ENCODE measurements at regions not wholly inside any gene's neighbourhood (a gene's known extent, or its start where the extent isn't known, plus 50 kb on each side); places are given as distances from the start of the nearest gene placed in this dataset.

DNA sequence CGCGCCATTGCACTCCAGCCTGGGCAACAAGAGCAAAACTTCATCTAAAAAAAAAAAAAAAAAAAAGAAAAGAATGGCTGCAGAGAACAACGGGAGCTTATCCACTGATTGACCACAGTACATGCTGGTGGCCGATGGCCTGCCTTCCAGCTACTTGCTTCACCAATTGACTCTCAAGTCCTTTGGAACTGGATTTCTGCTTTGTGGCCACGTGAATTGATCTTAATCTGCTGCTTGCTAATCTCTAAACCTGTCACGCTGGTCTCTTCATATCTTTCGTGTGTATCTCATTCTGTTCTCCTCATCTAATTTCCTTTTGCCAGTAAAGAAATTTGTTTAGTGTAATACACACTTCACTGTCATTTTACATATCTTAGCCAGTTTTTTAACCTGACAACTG, 512.5 kb upstream of the CNTNAP5 start:
- Histone ChIP-seq H4K20me1 (replicated peaks; ENCODE audit: insufficient read depth) (no peaks in the 10 kb centered on the region), H3K27ac (ENCODE audit: low read depth) (no peak overlapping the region), H3K4me3 (no peak overlapping the region), H3K36me3 (ENCODE audit: insufficient read depth) (no peaks in the 10 kb centered on the region), H3K79me2 (replicated peaks; ENCODE audit: insufficient read depth) (no peaks in the 10 kb centered on the region), H3K4me2 (no peak overlapping the region), H3K4me1 (ENCODE audit: insufficient read depth) (peaks cover 15% of the 10 kb centered on the region), H3K9me2 (ENCODE audit: insufficient read depth) (no peaks in the 10 kb centered on the region), H2AFZ (no peak overlapping the region), H3K27me3 (ENCODE audit: insufficient read depth) (no peaks in the 10 kb centered on the region), H3F3A (replicated peaks; ENCODE audit: low read depth) (no peaks in the 10 kb centered on the region)
- Mint-ChIP-seq H3K4me1 (peaks cover 8% of the 10 kb centered on the region; the same call in 2 of the 3 replicates), H3K27ac (no peak overlapping the region), H3K9me3 (no peaks in the 10 kb centered on the region), H3K4me3 (no peak overlapping the region), H3K36me3 (ENCODE audit: low read depth) (no peaks in the 10 kb centered on the region), H3K27me3 (ENCODE audit: insufficient read depth, low read depth, poor library complexity) (no peaks in the 10 kb centered on the region)
- DNase-seq (ENCODE audit: low spot score) (no peak), ATAC-seq (no peak)
- no peak for TF ChIP-seq ZNF331 (CRISPR knock-in tag; IDR thresholded peaks at IDR 0.05; ENCODE audit: low read depth)
- no peak for TF ChIP-seq JUNB (IDR thresholded peaks at IDR 0.05; ENCODE audit: unreplicated experiment)
- TF ChIP-seq, protein P1, sequence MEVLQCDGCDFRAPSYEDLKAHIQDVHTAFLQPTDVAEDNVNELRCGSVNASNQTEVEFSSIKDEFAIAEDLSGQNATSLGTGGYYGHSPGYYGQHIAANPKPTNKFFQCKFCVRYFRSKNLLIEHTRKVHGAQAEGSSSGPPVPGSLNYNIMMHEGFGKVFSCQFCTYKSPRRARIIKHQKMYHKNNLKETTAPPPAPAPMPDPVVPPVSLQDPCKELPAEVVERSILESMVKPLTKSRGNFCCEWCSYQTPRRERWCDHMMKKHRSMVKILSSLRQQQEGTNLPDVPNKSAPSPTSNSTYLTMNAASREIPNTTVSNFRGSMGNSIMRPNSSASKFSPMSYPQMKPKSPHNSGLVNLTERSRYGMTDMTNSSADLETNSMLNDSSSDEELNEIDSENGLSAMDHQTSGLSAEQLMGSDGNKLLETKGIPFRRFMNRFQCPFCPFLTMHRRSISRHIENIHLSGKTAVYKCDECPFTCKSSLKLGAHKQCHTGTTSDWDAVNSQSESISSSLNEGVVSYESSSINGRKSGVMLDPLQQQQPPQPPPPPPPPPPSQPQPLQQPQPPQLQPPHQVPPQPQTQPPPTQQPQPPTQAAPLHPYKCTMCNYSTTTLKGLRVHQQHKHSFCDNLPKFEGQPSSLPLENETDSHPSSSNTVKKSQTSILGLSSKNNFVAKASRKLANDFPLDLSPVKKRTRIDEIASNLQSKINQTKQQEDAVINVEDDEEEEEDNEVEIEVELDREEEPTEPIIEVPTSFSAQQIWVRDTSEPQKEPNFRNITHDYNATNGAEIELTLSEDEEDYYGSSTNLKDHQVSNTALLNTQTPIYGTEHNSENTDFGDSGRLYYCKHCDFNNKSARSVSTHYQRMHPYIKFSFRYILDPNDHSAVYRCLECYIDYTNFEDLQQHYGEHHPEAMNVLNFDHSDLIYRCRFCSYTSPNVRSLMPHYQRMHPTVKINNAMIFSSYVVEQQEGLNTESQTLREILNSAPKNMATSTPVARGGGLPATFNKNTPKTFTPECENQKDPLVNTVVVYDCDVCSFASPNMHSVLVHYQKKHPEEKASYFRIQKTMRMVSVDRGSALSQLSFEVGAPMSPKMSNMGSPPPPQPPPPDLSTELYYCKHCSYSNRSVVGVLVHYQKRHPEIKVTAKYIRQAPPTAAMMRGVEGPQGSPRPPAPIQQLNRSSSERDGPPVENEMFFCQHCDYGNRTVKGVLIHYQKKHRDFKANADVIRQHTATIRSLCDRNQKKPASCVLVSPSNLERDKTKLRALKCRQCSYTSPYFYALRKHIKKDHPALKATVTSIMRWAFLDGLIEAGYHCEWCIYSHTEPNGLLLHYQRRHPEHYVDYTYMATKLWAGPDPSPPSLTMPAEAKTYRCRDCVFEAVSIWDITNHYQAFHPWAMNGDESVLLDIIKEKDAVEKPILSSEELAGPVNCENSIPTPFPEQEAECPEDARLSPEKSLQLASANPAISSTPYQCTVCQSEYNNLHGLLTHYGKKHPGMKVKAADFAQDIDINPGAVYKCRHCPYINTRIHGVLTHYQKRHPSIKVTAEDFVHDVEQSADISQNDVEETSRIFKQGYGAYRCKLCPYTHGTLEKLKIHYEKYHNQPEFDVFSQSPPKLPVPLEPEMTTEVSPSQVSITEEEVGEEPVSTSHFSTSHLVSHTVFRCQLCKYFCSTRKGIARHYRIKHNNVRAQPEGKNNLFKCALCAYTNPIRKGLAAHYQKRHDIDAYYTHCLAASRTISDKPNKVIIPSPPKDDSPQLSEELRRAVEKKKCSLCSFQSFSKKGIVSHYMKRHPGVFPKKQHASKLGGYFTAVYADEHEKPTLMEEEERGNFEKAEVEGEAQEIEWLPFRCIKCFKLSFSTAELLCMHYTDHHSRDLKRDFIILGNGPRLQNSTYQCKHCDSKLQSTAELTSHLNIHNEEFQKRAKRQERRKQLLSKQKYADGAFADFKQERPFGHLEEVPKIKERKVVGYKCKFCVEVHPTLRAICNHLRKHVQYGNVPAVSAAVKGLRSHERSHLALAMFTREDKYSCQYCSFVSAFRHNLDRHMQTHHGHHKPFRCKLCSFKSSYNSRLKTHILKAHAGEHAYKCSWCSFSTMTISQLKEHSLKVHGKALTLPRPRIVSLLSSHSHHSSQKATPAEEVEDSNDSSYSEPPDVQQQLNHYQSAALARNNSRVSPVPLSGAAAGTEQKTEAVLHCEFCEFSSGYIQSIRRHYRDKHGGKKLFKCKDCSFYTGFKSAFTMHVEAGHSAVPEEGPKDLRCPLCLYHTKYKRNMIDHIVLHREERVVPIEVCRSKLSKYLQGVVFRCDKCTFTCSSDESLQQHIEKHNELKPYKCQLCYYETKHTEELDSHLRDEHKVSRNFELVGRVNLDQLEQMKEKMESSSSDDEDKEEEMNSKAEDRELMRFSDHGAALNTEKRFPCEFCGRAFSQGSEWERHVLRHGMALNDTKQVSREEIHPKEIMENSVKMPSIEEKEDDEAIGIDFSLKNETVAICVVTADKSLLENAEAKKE (CRISPR knock-in tag; IDR thresholded peaks at IDR 0.05): no peak
- TF ChIP-seq EZH2phosphoT487 (IDR thresholded peaks at IDR 0.05; ENCODE audit: unreplicated experiment): no peak
- TF ChIP-seq, protein P2, sequence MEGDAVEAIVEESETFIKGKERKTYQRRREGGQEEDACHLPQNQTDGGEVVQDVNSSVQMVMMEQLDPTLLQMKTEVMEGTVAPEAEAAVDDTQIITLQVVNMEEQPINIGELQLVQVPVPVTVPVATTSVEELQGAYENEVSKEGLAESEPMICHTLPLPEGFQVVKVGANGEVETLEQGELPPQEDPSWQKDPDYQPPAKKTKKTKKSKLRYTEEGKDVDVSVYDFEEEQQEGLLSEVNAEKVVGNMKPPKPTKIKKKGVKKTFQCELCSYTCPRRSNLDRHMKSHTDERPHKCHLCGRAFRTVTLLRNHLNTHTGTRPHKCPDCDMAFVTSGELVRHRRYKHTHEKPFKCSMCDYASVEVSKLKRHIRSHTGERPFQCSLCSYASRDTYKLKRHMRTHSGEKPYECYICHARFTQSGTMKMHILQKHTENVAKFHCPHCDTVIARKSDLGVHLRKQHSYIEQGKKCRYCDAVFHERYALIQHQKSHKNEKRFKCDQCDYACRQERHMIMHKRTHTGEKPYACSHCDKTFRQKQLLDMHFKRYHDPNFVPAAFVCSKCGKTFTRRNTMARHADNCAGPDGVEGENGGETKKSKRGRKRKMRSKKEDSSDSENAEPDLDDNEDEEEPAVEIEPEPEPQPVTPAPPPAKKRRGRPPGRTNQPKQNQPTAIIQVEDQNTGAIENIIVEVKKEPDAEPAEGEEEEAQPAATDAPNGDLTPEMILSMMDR (conservative IDR thresholded peaks at IDR 0.05; ENCODE audit: low read depth in 2 of 2): no peak
- TF ChIP-seq CREB1 (CRISPR knock-in tag; IDR thresholded peaks at IDR 0.05; ENCODE audit: low read depth): no peak
- TF ChIP-seq NANOG (IDR thresholded peaks at IDR 0.05; ENCODE audit: borderline replicate concordance): no peak
- TF ChIP-seq, protein P3, sequence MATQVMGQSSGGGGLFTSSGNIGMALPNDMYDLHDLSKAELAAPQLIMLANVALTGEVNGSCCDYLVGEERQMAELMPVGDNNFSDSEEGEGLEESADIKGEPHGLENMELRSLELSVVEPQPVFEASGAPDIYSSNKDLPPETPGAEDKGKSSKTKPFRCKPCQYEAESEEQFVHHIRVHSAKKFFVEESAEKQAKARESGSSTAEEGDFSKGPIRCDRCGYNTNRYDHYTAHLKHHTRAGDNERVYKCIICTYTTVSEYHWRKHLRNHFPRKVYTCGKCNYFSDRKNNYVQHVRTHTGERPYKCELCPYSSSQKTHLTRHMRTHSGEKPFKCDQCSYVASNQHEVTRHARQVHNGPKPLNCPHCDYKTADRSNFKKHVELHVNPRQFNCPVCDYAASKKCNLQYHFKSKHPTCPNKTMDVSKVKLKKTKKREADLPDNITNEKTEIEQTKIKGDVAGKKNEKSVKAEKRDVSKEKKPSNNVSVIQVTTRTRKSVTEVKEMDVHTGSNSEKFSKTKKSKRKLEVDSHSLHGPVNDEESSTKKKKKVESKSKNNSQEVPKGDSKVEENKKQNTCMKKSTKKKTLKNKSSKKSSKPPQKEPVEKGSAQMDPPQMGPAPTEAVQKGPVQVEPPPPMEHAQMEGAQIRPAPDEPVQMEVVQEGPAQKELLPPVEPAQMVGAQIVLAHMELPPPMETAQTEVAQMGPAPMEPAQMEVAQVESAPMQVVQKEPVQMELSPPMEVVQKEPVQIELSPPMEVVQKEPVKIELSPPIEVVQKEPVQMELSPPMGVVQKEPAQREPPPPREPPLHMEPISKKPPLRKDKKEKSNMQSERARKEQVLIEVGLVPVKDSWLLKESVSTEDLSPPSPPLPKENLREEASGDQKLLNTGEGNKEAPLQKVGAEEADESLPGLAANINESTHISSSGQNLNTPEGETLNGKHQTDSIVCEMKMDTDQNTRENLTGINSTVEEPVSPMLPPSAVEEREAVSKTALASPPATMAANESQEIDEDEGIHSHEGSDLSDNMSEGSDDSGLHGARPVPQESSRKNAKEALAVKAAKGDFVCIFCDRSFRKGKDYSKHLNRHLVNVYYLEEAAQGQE (IDR thresholded peaks at IDR 0.05; ENCODE audit: unreplicated experiment): no peak
- TF ChIP-seq POLR2AphosphoS5 (IDR thresholded peaks at IDR 0.05; ENCODE audit: low read depth): no peak
- TF ChIP-seq, protein P4, sequence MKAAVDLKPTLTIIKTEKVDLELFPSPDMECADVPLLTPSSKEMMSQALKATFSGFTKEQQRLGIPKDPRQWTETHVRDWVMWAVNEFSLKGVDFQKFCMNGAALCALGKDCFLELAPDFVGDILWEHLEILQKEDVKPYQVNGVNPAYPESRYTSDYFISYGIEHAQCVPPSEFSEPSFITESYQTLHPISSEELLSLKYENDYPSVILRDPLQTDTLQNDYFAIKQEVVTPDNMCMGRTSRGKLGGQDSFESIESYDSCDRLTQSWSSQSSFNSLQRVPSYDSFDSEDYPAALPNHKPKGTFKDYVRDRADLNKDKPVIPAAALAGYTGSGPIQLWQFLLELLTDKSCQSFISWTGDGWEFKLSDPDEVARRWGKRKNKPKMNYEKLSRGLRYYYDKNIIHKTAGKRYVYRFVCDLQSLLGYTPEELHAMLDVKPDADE (IDR thresholded peaks at IDR 0.05): no peak

Measured in GM23338 (cell line).